PC-3 (cell line): ENCODE measurements at regions not wholly inside any gene's neighbourhood (a gene's known extent, or its start where the extent isn't known, plus 50 kb on each side); places are given as distances from the start of the nearest gene placed in this dataset.

Experiments
- ATAC-seq: fragments of 200-7000 bp; cut with Tn5 transposase; 2 replicates; pipeline ENCODE4 v1.9.1; 2020; ENCODE audit warnings: mild to moderate bottlenecking, moderate library complexity
- BruUV-seq: library from RNA; stranded (reverse); fragments of 400-500 nt; replicated peaks from 2 replicates; lab custom pipeline; 2021; lab: Mats Ljungman, UMichigan
- CTCF ChIA-PET: fragments of 300-600 bp; sonication (Branson Sonifier 250); formaldehyde crosslinking; loops from one replicate; lab custom pipeline; 2022; ENCODE audit warnings: antibody characterized with exemption; lab: Charles Lee
- POLR2A ChIA-PET: fragments of 300-600 bp; sonication (Branson Sonifier 250); formaldehyde crosslinking; loops from one replicate; lab custom pipeline; 2022; ENCODE audit warnings: antibody characterized with exemption; ENCODE audit not compliant: unreplicated experiment; lab: Charles Lee
- DNase-seq: peaks from one replicate; pipeline ENCODE4 v3.0.0-alpha.2; 2015
- H2AFZ ChIP-seq: fragments of 300-600 bp; sonication (generic); 2 replicates; pipeline ENCODE4 v1.6.0; 2016; ENCODE audit warnings: antibody characterized with exemption, low read length
- H3F3A ChIP-seq: fragments of 300-600 bp; sonication (generic); one replicate; pipeline ENCODE4 v1.6.0; 2017; ENCODE audit warnings: antibody characterized with exemption, low read length, control low read depth, mild to moderate bottlenecking; ENCODE audit not compliant: unreplicated experiment
- H3K27ac ChIP-seq: fragments of 300-600 bp; sonication (generic); 2 replicates; pipeline ENCODE4 v1.5.1; 2016; ENCODE audit warnings: mild to moderate bottlenecking, low read length
- H3K27me3 ChIP-seq: fragments of 300-600 bp; sonication (generic); 2 replicates; pipeline ENCODE4 v1.6.1; 2016; ENCODE audit warnings: low read length, mixed read lengths
- H3K36me3 ChIP-seq: fragments of 300-600 bp; sonication (generic); 2 replicates; pipeline ENCODE4 v1.6.1; 2016; ENCODE audit warnings: low read depth, mixed run types, low read length, mixed read lengths
- H3K4me1 ChIP-seq: fragments of 300-600 bp; sonication (generic); 2 replicates; pipeline ENCODE4 v1.5.1; 2016; ENCODE audit warnings: low read length; ENCODE audit not compliant: insufficient read depth
- H3K4me2 ChIP-seq: fragments of 300-600 bp; sonication (generic); 2 replicates; pipeline ENCODE4 v1.6.0; 2016; ENCODE audit warnings: low read length
- H3K4me3 ChIP-seq: fragments of 300-600 bp; sonication (generic); 2 replicates; pipeline ENCODE4 v1.5.1; 2016; ENCODE audit warnings: mild to moderate bottlenecking, low read length, mixed read lengths
- H3K79me2 ChIP-seq: fragments of 300-600 bp; sonication (generic); 2 replicates; pipeline ENCODE4 v1.6.1; 2017; ENCODE audit warnings: low read length, mixed read lengths
- H3K9ac ChIP-seq: fragments of 300-600 bp; sonication (generic); 2 replicates; pipeline ENCODE4 v1.6.0; 2016; ENCODE audit warnings: mild to moderate bottlenecking, low read length
- H3K9me2 ChIP-seq: fragments of 300-600 bp; sonication (generic); replicated peaks from 2 replicates; pipeline ENCODE4 v1.6.1; 2016; ENCODE audit warnings: mixed run types, low read length, mixed read lengths
- H3K9me3 ChIP-seq: fragments of 300-600 bp; sonication (generic); 2 replicates; pipeline ENCODE4 v1.6.1; 2016; ENCODE audit warnings: low read length, mixed read lengths
- H4K20me1 ChIP-seq: fragments of 300-600 bp; sonication (generic); 2 replicates; pipeline ENCODE4 v1.6.1; 2016; ENCODE audit warnings: low read length, mixed read lengths
- CTCF ChIP-seq: fragments of 300-600 bp; sonication (generic); conservative IDR thresholded peaks from 2 replicates; pipeline ENCODE4 v1.5.1; 2017; ENCODE audit warnings: antibody characterized with exemption, low read depth, mild to moderate bottlenecking, low read length
- EZH2 ChIP-seq: fragments of 300-600 bp; sonication (generic); IDR thresholded peaks from one replicate; pipeline ENCODE4 v1.6.1; 2017; ENCODE audit warnings: antibody characterized with exemption, mild to moderate bottlenecking, low read length; ENCODE audit not compliant: unreplicated experiment
- EZH2phosphoT487 ChIP-seq: fragments of 300-600 bp; sonication (generic); IDR thresholded peaks from 2 replicates; pipeline ENCODE4 v1.6.1; 2018; ENCODE audit warnings: mild to moderate bottlenecking, antibody characterized with exemption, low read length, borderline replicate concordance
- intact Hi-C: fragments of 100-400 bp; cut with micrococcal nuclease; formaldehyde crosslinking; loops from 2 replicates; pipeline ENCODE4 v1.9.0; 2023

GRCh38 chr2:122139739-122140420, 384.4 kb downstream of the TSN start:
- no peak overlapping the region for H3K4me3 ChIP-seq
- no peaks in the 10 kb centered on the region for H3K4me1 ChIP-seq
- TF ChIP-seq EZH2 (no peak), CTCF (no peak), EZH2phosphoT487 (no peak)
- ATAC-seq = no peak
- H3K4me2 ChIP-seq = no peak overlapping the region
- CTCF ChIA-PET = no interaction called here
- no peaks in the 10 kb centered on the region for H4K20me1 ChIP-seq
- no peak overlapping the region for H3K9ac ChIP-seq
- H3K9me3 ChIP-seq = no peaks in the 10 kb centered on the region
- intact Hi-C loops = no loop called here
- H3F3A ChIP-seq = no peaks in the 10 kb centered on the region
- H2AFZ ChIP-seq = no peak overlapping the region
- no peak for DNase-seq
- H3K79me2 ChIP-seq = no peaks in the 10 kb centered on the region
- H3K27ac ChIP-seq = no peak overlapping the region
- BruUV-seq = no TSS peak
- H3K36me3 ChIP-seq = no peaks in the 10 kb centered on the region
- POLR2A ChIA-PET = no interaction called here
- H3K27me3 ChIP-seq = peaks cover 10% of the 10 kb centered on the region; the same call in 1 of the 2 replicates
- 0 out of 2 replicates have a peak, but pooled peaks cover 3% of the 10 kb centered on the region for H3K9me2 ChIP-seq

- BruUV-seq = no TSS peak
- POLR2A ChIA-PET = no interaction called here
- CTCF ChIA-PET = no interaction called here
Observed at GRCh38 chr2:122144884-122145283, 389.4 kb downstream of the TSN start.

More at GRCh38 chr2:122144884-122145283, 389.4 kb downstream of the TSN start:
- Histone ChIP-seq H3F3A (no peaks in the 10 kb centered on the region), H3K27ac (no peak overlapping the region), H4K20me1 (no peaks in the 10 kb centered on the region), H3K4me1 (no peaks in the 10 kb centered on the region), H3K27me3 (peaks cover 23% of the 10 kb centered on the region; the same call in 1 of the 2 replicates), H3K9me2 (0 out of 2 replicates have a peak, but pooled peaks cover 3% of the 10 kb centered on the region), H2AFZ (no peak overlapping the region), H3K9me3 (no peaks in the 10 kb centered on the region), H3K36me3 (no peaks in the 10 kb centered on the region), H3K4me2 (no peak overlapping the region), H3K9ac (no peak overlapping the region), H3K4me3 (no peak overlapping the region), H3K79me2 (no peaks in the 10 kb centered on the region)
- TF ChIP-seq EZH2phosphoT487 (no peak), CTCF (no peak), EZH2 (no peak)
- intact Hi-C loops = no loop called here
- DNase-seq (no peak), ATAC-seq (no peak)
